ENCODE measurements at regions not wholly inside any gene's neighbourhood (a gene's known extent, or its start where the extent isn't known, plus 50 kb on each side); places are given as distances from the start of the nearest gene placed in this dataset.
A peak's percentile ranks its signal among the peaks of the same experiment; 100 is the strongest.

DNA sequence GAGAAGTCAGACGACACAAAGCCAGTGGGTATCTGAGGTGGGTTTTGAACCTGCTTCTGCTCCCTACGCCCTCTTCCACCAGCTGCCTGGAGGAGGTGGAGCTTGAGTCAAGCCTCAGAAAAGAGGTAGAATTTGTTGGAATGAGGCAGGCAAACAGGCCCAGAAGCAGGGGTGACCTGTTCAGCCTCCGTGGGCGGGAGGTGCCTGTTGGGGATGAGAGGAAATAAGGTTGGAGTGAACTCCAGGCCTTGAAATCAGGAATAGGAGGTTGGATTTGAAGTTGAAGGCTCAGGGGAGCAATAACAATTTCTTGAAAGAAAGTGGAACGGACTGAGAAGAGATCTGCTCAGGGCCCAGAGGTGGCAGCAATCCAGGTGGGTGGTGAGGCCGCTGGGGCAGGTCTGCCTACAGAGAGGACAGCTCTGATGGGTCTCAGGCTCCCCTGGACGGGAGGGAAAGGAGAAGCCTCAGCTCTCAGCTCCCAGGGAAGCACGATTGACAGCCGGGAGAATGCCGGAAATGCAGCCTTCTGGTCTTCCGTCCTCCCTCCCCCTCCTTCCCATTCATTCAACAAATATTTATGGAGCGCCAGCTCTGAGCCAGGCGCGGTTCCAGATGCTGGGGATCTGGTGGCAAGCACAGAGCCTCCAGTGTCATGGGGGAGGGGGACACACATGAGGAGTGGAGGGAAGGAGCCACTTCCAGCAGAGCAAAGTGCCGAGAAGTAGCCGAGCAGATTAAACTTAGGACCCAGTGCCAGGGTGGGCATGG lies 61.9 kb upstream of the CIBAR2 start:
- DNase-seq (ENCODE audit: low read depth): peak; percentile 71

DNA sequence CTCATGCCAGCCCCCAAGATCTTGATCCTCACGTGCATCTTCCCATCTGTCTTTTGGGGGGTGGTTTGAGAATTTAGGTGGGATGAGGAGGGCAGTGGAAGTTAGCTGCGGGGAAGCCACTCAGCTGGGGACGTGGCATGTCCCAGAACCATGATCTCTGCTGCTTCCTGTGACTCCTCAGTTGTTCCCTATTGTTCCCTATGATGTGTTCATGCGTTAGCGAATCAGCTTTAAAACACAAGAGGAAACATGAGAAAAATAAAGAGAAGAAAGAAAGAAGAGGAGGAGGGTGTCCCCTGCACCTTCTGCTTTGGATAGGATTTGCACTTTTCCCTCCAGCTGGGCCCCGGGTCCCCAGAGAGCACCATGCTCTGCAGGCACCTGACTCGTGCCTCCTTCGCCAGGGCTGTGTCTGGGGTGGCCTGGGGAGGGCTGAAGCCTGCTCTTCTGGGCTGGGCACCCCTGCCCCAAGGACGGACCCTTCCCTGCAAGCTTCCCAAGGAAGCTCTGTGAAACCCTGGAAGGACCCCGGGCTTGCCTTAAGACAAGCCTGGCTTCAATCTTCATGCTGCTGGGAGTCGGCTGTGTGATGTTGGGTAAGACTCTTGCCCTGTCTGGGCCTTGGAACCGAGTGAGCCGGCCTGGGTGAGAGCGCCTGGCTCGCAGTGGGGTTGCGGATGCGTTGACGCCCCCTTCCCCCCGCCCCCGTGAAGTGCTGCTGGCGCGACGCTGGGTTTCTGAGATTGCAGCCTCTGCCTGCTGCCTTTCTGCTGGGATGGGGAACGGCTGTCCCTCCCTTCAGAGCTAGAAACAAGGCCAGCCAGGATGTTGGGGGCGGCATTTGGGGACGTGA lies 62.8 kb upstream of the CIBAR2 start:
- peak; percentile 45 for DNase-seq (ENCODE audit: low read depth)

DNA sequence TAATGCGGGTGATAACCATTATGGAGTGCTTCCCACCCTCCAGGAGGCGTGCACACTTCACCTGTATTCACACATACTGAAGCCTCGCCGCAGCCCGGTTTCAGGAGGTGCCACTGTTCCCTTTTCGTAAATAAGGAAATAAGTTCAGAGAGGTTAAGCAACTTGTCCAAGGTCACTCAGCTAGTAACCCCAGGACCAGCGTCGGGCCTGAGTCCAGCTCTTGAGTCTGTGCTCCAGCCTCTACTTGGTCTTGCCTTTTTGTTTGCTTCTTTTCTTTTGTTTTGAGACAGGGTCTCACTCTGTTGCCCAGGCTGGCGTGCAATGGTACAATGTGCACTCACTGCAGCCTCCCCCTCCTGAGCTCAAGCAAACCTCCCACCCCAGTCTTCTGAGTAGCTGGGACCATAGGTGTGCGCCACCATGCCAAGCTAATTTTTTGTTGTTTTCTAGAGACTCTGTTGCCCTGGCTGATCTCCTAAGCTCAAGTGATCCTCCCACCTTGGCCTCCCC lies 63.5 kb upstream of the CIBAR2 start:
- DNase-seq (ENCODE audit: low read depth): no peak

DNA sequence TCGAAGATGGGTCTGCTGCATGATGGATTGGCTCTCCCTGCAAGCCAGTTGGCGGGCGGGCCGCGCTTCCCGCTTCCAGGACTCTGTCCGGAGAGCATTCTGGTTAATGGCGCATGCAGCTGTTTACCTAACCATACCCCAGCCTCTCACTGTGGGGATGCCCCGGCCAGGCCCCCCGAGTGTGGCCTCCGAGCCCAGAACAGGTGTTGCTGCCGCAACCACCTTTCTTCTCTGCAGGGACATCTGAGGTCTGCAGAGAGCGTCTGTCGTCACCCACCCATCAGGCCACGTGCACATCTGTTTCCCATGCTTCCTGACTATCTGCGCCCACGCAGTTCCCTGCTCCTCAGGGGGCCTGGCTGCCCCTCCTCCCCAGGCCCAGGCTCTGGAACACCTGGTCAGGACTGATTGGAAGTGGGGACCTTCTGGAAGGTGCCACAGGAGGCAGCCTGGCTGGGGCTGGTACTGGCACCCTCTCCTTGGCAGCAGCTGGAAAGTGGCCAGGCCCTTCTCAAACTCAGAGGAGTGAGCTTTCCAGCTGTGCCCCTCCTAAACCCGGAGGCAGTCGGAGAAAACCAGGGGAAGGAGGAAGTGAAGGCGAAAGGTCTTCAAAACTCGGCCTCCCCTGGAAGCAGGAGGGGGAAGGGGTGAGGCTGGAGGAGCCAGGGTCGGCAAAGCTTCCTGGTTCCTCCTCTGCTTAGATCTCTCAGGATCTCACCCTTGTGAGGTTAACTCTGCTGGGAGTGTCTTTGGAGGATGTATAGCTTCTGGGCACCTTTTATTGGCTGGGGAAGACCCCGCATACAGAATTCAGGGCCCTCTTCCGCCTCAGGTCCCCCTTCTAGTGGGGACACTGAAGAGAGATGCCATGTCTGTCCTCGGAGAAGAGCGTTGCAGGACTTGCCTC lies 64.5 kb upstream of the CIBAR2 start:
- no peak for DNase-seq (ENCODE audit: low read depth)

DNA sequence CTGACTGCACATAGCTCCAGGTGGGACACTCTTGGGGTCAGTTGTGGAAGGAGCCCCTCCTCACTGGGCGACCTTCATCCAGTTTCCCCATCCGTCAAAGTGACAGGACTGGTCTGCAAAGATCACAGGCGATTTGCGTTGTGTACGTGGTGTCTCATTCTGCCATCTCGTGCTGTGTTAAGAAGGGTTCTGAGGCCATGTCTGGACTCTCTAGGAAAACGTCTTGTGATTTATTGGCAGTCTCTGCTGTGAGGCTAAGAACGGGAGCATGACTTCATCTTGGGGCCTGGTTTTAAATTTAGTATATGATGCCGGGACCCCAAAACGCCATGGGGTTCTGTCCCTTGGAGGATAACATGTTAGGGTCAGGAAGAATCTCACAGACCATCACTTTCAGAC lies 65.2 kb upstream of the CIBAR2 start:
- no peak for DNase-seq (ENCODE audit: low read depth)

GRCh38 chr16:85178006-85178591 lies 65.8 kb upstream of the CIBAR2 start:
- DNase-seq (ENCODE audit: low read depth): no peak

DNA sequence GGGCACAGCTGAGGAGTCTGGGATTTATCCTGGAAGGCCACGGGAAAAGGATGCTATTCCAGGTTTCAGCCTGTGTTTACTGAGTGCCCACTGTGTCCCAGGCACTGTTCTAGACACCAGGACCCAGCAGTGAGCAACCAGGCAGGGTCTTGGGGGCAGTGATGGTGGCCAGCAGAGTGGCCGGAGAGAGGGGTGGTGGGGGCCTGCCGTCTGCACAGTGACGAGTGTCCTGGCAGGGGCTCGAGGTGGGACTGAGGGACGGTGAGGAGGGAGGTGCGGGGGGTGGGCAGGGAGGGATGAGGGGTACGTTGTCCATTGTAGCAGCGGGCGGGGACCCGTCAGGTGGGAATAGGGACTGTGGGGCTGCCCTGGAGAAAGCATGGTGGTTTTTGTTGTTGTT lies 66.3 kb upstream of the CIBAR2 start:
- DNase-seq (ENCODE audit: low read depth): no peak

DNA sequence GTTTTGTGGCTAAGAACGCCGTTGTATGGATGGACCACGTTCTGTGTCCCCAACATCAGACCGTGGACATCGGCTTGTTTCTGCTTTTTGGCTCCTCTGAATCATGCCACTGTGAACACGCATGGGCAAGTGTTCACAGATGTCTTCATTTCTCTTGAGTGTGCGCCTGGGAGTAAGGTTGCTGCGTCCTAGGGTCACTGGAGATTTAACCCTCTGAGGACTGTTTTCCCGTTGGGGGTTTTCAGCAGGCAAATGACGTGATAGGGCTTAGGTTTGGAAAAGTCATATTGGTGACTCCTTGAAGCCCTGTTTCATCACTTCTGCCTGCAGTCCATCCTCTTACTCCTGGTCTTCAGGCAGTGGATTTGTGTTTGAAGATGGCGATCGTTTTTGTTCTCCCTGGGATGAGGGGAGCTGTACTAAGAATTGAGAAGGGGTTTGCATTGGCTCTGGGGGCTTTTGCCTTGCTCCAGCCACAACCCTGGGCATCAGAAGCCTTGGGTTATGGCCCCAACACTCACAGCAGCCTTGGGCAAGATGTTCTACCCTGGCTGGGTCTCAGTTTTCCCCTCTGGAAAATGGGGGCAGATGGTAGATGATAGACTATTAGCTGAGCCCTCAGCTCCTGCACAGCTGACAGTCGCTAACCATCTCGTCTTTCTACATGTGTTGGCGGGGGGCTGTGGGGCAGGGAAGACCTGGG lies 67.2 kb upstream of the CIBAR2 start:
- no peak for DNase-seq (ENCODE audit: low read depth)

DNA sequence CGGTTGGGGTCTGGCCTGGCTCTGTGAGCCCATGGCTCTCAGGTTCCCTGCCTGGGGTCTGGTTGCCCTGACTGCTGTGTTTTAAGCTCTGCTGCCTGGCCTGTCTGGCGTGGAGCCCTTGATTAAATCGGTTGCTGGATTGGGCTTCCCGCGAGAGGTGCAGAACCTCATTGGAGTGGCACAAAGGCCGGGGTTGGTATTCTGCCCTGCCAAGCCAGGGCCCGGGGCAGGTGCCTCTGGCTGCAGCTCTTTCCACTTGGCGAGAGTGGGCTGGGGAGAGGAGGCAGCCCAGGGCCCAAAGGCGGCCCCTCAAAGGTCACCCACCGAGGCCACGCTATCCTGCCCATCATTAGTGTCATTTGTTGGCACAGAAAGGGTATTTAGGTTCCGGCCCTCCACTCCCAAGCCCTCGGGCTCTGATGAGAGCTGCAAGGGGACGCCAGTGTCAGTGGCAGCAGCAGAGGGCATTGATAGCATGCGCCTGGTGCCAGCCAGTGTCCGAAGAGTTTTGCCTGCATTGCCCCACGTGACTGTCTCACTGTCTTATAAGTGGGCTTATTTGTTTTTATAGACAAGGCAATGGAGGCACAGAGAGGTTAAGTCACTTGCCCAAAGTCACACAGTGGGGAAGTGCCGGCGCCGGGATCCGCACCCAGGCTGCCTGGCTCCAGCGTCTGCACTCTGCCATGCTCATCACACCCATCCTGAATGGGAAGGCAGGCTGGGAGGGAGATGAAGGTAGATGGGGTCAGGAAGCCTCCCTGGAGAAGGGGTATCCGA lies 68.0 kb upstream of the CIBAR2 start:
- no peak for DNase-seq (ENCODE audit: low read depth)

GRCh38 chr16:85180827-85181738 lies 68.8 kb upstream of the CIBAR2 start:
- DNase-seq (ENCODE audit: low read depth): no peak

DNA sequence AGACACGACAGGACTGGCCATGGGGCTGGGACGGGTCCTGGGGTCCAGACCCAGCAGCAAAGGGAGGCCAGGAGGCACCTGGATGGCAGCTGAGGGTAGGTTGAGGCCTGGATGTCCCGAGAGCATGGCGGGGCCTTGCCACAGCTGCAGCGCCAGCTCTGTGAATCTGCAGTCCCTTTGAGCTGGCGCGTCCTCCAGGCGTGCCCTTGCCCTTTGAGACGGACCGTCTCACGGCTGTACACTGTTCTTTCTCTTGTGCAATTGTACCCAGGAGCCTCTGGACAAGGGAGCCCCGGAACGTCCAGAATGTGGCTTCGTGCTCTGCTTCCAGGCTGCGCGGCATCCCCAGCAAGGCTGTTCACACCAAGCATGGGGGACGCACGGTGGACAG lies 69.5 kb upstream of the CIBAR2 start:
- no peak for DNase-seq (ENCODE audit: low read depth)

GRCh38 chr16:85182286-85182685 lies 70.0 kb upstream of the CIBAR2 start:
- no peak for DNase-seq (ENCODE audit: low read depth)

DNA sequence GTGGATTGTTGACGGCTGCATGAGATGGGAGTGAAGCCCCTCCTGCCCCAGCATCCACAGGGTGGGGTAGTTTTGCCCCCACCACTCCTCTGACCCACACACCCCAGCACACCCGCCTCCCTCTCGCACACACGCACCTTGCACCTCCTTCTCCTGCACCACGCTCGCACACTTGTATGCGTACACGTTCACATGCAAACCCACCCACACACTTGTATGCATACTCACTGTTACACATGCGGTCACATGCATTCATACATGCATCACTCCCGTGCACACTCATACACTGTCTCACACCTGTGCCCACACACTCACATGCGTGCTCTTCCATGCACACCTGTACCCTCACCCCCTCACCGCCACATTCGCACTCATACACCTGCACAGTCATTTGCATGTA lies 70.5 kb upstream of the CIBAR2 start:
- DNase-seq (ENCODE audit: low read depth): no peak

- DNase-seq (ENCODE audit: low read depth): no peak
Measured at GRCh38 chr16:85183564-85183963, 71.3 kb upstream of the CIBAR2 start.

GRCh38 chr16:85184404-85184803 lies 72.1 kb upstream of the CIBAR2 start:
- no peak for DNase-seq (ENCODE audit: low read depth)

DNA sequence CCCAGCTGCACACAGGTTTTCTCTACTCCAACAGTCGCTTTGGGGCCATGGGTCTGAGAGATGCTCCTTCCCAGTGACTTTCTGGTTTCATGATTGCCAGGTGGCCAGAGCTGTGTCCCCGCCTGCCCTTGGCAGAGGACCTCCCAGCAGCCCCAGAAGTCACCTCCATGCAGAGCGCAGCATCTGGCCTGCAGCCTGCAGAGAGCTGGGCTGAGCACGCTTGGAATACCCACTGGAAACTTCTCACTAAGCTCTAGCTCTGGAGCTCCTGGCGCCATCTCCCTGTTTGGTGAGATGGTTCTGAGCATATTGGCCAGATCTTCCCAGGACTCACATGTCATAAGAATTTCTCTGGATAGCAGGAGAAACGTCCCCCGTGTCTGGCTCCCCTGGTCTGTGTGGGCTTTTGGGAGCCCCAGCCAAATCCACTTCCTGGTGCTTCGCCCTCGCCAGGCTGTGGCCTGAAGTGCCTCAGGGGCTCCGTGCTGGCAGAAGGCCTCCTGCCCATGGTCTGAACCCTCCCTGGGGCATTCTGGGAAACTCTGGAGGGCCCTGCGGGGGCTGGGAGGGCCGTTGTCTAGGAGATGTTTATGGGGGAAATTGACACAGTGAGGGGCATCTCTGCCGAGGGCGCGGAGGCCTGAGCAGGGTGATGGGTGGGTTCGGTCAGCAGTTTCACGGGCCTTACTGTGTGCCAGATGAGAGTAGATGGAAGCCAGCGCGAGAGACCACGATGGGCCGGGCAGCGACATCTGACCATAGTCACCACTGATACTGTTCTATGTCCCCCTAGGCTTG lies 73.2 kb upstream of the CIBAR2 start:
- DNase-seq (ENCODE audit: low read depth): no peak

DNA sequence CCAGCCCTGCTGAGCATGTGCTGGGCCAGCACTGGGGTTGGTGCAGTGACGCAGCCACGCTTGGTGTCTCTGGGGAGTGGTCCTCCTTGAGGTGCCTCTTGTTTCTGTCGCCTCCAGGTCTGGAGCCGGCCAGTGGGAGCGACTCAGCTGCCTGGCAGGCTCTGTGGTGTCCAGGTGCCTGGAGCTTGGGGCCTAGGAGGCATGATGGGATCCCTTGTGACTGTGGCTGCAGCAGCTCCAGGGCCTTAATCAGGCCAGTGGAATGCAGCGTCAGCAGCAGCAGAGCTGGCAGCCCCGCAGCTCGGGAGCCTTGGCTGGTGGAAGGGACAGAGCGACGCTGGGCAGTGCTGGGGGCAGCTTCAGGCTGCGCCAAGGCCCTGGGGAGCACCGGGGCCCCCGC lies 74.7 kb upstream of the CIBAR2 start:
- DNase-seq (ENCODE audit: low read depth): peak; percentile 75

- DNase-seq (ENCODE audit: low read depth): no peak
Measured at GRCh38 chr16:85187447-85187846, 75.2 kb upstream of the CIBAR2 start.
